ENCODE measurements at regions not wholly inside any gene's neighbourhood (a gene's known extent, or its start where the extent isn't known, plus 50 kb on each side); places are given as distances from the start of the nearest gene placed in this dataset.
"Not testable (repeated sequence)": the region's sequence is repeated elsewhere in the genome, so short reads cannot be mapped to it uniquely, and the experiment has no call there.

- no peak for DNase-seq (ENCODE audit: low read depth in 4 of 4, low spot score in 2 of 4)
These were observed 205.0 kb upstream of the RIMS1 start for GRCh38 chr6:71681234-71681867.

DNA sequence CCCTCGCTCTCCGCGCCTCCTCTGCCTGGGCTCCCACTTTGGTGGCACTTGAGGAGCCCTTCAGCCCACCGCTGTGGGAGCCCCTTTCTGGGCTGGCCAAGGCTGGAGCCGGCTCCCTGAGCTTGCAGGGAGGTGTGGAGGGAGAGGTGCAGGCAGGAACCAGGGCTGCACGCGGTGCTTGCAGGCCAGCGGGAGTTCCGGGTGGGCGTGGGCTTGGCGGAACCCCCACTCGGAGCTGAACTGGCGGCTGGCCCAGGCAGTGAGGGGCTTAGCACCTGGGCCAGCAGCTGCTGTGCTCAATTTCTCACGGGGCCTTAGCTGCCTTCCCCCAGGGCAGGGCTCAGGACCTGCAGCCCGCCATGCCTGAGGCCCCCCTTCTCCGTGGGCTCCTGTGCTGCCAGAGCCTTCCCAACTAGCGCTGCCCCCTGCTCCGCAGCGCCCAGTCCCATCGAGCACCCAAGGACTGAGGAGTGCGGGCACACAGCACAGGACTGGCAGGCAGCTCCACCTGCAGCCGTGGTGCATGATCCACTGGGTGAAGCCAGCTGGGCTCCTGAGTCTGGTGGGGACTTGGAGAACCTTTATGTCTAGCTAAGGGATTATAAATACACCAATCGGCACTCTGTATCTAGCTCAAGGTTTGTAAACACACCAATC, 200.2 kb upstream of the RIMS1 start:
- not testable (repeated sequence) for DNase-seq (ENCODE audit: low read depth in 4 of 4, low spot score in 2 of 4)

- DNase-seq (ENCODE audit: low read depth in 4 of 4, low spot score in 2 of 4) = no peak
These were observed 187.6 kb upstream of the RIMS1 start for GRCh38 chr6:71698702-71699101.

- DNase-seq (ENCODE audit: low read depth in 4 of 4, low spot score in 2 of 4) = no peak
These were observed 179.8 kb upstream of the RIMS1 start for GRCh38 chr6:71706523-71706922.

GRCh38 chr6:71707059-71707458, 179.3 kb upstream of the RIMS1 start:
- no peak for DNase-seq (ENCODE audit: low read depth in 4 of 4, low spot score in 2 of 4)

- DNase-seq (ENCODE audit: low read depth in 4 of 4, low spot score in 2 of 4) = no peak
These were observed 165.6 kb upstream of the RIMS1 start for GRCh38 chr6:71720705-71721104.

GRCh38 chr6:71721642-71722041, 164.7 kb upstream of the RIMS1 start:
- no peak for DNase-seq (ENCODE audit: low read depth in 4 of 4, low spot score in 2 of 4)

- DNase-seq (ENCODE audit: low read depth in 4 of 4, low spot score in 2 of 4) = no peak
These were observed 163.6 kb upstream of the RIMS1 start for GRCh38 chr6:71722736-71723135.

DNA sequence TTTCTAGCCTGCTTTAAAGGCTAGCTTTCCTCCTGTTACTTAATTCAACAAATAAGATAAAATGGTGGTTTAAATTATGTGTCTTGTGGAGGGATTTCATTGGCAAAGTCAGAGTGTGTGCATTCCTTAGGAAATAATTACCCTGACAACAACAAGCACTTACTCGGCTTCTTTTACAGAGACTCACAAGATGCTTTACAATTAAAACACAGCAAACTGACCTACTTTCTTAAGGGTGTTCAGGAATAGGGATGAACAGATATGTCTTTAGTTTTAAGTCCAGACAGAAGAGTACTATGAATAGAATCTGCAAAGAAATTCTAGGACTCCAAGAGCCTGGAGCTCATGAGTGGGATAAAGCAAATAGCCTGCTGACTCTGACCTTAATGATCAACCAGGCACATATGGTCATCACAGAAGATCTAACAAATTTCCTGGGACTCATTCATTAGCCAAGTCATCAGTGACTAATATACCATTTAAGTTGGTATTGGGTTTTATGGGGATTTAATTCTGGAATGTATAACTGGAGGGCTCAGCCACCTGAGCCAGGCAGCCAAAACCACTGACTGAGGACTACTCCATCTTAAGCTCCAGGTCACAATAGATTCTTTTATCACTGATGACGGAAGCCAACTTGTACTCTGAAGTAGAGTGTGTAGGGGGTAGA, 161.8 kb upstream of the RIMS1 start:
- no peak for DNase-seq (ENCODE audit: low read depth in 4 of 4, low spot score in 2 of 4)

DNA sequence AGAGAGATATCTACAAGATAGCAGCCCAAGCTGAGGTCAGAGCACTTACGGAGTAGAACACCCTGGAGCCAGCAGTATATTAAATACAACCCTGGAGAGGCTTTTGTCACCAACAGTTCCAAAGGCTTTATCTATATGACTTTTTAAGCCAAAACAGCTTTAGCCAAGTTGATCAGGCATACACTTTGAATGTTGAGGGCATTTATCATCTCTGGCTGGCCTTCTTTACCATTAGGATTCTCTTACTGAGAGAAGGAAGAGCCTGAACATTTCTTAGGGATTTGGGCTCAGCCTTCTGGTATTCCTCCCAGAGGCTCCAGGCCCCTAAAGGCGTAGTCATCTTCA, 161.3 kb upstream of the RIMS1 start:
- no peak for DNase-seq (ENCODE audit: low read depth in 4 of 4, low spot score in 2 of 4)

DNA sequence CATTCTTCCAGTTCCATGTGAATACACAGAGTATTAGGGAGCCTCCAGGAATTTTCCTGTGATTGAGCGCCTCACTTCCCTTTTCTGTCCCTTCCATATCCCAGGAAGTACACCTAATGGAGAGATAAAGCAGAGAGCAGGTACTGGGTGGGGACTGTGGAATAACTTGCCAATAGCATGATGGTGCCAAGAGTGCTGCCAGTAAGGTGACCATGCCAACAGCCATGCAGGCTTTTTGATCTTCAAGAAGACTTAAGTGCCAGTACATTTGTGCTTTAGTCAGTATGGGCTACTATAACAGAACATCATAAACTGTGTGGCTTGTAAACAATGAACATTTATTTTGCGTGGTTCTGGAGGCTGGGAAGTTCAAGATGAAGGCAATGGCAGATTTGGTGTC, 160.2 kb upstream of the RIMS1 start:
- DNase-seq (ENCODE audit: low read depth in 4 of 4, low spot score in 2 of 4) = no peak

DNA sequence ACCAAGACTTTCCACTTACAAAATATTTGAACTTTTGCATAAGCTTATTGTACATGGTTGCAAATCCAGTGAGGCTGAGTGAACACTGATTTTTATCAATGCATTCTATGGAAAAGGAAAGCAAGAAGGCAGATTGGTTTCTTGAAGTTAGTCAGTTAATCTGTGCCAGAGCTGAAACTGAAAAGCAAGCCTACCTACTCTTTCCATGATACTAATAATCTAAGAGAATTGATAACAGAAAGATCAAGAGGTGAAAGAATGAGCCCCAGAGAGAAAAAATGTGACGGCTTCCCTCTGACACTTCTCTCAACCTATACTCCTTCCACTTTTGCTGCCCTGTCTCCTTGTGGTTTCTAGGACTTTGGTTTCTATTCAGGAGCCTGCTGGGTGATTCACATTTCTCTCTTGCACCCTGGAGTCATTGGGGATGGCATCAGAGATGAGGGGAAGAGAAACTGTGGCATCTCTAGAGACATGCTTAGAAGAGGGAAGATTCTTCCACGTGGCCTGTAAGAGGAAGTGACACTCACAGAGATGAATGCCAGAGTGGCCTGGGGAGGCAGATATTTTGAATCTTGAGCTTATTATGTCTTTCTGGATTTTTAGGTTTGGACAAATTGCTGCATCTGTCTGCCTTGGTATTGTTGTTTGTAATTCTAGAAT, 158.6 kb upstream of the RIMS1 start:
- DNase-seq (ENCODE audit: low read depth in 4 of 4, low spot score in 2 of 4) = no peak

DNA sequence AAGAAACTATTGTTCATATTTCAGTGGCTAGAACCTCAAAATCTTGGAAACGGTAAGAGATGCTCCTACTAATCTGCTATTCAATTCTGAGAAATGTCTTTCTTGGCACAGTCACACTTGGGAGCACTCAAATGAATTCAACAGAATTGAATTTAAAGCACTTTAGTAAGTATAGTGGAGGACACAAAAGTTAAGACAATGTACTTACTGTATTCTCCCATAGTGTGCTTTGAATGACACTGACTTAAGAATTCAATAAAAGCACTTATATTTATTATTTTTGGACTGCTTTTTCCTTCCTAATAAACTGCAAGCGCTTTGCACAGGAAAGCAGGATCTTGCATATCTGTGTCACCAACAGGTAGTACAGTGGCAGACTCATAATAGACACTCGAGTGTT, 156.1 kb upstream of the RIMS1 start:
- no peak for DNase-seq (ENCODE audit: low read depth in 4 of 4, low spot score in 2 of 4)

DNA sequence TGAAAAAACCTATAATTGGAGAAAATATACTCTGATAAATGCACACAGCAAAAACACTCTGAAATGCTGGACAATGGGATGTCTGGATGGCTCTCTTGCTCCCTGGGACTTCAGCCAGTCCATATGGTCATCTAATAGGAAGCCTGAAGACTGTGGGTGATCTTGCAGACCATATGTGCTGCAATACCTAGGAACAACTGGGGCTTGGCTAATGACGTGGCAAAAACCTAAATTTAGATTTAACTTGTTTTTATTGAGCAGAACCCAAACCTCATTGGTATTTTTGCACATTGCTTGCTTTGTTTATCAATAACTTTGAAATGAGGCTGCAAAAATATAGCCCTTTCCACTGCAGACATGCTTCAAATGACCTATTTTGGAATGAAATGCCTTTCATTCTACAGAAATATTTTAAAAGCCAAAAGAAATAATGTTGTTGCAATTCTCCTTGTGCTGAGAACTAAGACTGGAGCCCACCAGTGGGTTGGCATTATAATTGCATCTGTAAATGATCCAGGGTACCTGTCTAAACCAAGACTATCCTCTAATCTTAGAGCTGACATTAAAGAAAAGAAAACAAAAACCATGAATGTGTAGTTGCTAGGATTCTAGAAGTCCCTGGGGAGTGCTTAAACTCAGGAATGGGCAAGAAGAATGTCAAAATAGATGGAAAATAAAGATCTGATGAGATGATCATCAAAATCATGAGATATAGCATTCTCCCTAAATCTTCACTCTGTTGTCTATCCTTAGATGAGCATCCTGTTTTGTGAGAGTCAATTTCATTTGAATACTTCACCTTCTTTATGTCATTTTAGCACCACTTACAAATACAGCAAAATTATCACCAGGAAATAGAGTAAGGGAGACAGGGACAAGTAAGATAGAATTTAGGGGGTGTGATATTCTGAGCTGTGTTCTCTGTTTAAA, 152.1 kb upstream of the RIMS1 start:
- DNase-seq (ENCODE audit: low read depth in 4 of 4, low spot score in 2 of 4) = no peak

DNA sequence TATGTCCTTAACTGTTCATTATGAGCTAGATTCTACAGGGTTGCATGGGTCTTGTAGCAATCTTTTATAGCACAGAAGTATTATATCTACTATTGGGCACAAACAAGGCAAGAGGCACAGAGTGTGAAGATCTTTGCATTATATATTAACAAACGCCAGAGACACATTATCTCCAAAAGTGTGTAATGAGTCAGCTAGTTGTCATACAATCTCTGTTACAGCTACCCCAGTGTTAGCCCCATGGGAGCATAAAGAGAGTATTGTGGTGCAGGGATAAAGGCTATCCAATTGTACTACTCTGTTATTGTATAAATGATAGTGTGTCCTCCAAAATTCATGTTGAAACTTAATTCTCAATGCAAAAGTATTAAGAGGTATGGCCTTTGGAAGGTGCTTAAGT, 148.4 kb upstream of the RIMS1 start:
- DNase-seq (ENCODE audit: low read depth in 4 of 4, low spot score in 2 of 4) = no peak

- DNase-seq (ENCODE audit: low read depth in 4 of 4, low spot score in 2 of 4) = no peak
These were observed 140.8 kb upstream of the RIMS1 start for GRCh38 chr6:71745525-71745924.

DNA sequence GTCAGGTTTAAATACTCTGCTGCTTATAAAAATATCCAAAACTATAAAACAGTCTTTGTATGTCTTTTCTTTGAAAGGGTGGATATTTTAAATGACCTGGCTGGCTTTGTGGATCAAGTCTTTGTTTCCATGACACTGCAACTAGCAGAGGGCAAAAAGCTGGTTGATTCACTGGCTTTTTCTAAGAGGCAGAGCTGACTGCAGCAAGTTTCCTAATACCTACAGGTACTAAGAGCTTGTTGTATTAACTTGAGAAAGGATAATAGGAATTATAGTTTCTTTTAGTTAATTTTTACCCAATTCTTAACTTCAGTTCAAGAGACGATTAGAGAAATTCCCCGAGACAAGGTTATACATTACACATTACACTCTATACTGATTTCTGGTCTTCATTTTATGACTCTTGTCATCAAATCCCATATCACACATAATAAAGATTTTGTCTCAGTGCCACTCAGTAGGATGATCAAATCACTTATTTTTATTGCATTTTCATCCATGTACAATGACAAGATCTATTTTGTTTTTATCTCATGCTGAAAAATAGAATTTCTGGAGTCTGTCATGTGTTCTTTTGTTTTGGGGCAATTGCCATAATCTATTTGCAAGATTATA, 120.1 kb upstream of the RIMS1 start:
- no peak for DNase-seq (ENCODE audit: low read depth in 4 of 4, low spot score in 2 of 4)

DNA sequence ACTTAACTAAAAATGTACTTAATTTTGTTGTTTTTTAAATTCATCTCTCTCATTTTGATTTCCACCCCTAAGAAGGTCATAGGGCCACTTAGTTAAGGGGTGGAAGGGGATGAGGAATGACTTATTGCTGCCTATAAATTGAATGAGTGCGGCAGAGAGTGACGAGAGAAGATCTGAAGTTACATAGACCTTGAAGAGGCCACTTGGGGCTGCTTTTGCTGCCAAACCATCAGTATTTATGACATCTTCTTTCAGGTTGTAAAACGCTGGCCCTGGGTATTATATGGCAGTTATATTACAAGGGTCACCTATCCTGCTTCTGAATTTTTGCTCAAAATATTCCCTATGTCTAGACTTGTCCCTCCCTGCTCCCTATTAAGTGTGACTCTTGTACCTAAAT, 119.6 kb upstream of the RIMS1 start:
- DNase-seq (ENCODE audit: low read depth in 4 of 4, low spot score in 2 of 4) = no peak

DNA sequence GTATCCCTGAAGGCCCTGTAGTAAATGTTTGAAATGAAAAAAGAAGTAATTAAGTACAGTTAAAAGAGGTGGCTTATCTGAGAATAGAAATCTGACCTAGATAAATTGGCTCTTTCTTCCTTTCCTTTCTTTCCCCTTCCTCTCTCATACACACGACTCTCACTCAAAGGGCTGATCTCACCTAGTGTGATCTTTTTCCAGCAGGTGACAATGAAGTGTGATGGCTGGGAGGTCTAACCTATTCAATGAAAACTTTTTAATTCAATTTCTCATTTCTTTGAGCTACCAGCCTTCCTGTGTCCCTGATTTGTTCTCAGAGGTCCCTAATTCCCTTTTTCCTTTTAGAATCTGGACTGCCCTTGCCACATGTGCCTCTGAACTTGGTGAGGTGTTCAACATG, 118.0 kb upstream of the RIMS1 start:
- DNase-seq (ENCODE audit: low read depth in 4 of 4, low spot score in 2 of 4) = no peak

DNA sequence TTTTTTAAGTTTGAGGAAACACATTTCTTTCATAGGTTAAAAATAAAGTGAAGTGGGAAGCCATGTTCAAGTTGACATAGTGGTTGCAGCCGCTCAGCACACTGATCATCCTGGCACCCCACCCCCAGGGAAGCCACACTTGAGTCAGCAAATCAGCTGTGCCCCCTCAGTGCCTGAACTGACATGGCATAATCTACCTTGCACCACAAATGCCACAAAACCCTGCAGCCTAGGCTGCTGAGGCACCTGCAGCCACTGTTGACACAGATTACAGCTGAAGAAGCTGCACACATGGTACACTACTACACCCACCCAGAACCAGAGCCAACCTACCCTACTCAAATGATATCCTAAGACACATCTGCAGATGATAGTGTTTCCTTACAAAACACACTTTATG, 77.5 kb upstream of the RIMS1 start:
- DNase-seq (ENCODE audit: low read depth in 4 of 4, low spot score in 2 of 4) = no peak
